ENCODE measurements at regions not wholly inside any gene's neighbourhood (a gene's known extent, or its start where the extent isn't known, plus 50 kb on each side); places are given as distances from the start of the nearest gene placed in this dataset.

DNA sequence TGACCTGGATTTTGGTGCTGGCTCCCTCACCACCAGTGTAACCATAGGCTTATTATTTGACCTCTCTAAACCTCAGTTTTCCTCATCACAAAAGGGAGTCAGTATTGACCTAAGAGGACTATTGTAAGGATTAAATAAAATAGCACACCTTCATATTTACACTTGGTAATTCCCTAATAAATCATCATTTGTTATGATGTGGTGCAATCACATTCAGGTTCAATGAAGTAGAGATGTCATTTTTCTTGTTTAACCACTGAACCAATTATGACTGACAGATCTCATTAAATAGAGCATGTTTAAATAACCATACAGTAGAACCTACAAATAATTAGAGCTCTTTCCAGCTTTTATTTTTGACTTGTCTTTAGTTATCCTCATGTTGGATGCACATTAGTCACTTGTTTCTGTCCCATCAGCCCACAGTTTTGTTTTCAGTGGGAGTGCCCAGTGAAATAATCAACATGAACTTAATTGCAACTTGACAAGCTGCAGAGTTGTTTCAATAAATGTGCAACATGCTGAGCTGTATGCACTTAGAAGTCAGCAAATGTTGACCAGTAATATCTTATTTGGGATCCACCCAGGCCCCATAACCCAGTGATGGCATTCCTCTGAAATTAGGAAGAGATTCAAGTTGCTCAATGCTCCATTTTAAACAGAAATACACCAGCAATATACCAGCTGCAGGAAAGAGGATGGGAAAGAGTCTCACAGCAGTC lies 451.7 kb upstream of the MARCKS start:
- no peak for DNase-seq (ENCODE audit: low read depth)
- TF ChIP-seq, protein P1, sequence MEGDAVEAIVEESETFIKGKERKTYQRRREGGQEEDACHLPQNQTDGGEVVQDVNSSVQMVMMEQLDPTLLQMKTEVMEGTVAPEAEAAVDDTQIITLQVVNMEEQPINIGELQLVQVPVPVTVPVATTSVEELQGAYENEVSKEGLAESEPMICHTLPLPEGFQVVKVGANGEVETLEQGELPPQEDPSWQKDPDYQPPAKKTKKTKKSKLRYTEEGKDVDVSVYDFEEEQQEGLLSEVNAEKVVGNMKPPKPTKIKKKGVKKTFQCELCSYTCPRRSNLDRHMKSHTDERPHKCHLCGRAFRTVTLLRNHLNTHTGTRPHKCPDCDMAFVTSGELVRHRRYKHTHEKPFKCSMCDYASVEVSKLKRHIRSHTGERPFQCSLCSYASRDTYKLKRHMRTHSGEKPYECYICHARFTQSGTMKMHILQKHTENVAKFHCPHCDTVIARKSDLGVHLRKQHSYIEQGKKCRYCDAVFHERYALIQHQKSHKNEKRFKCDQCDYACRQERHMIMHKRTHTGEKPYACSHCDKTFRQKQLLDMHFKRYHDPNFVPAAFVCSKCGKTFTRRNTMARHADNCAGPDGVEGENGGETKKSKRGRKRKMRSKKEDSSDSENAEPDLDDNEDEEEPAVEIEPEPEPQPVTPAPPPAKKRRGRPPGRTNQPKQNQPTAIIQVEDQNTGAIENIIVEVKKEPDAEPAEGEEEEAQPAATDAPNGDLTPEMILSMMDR (IDR thresholded peaks at IDR 0.05; ENCODE audit: low read length, missing control alignments): no peak
- H3K4me3 ChIP-seq (replicated peaks; ENCODE audit: low read depth, low read length): no peak overlapping the region

DNA sequence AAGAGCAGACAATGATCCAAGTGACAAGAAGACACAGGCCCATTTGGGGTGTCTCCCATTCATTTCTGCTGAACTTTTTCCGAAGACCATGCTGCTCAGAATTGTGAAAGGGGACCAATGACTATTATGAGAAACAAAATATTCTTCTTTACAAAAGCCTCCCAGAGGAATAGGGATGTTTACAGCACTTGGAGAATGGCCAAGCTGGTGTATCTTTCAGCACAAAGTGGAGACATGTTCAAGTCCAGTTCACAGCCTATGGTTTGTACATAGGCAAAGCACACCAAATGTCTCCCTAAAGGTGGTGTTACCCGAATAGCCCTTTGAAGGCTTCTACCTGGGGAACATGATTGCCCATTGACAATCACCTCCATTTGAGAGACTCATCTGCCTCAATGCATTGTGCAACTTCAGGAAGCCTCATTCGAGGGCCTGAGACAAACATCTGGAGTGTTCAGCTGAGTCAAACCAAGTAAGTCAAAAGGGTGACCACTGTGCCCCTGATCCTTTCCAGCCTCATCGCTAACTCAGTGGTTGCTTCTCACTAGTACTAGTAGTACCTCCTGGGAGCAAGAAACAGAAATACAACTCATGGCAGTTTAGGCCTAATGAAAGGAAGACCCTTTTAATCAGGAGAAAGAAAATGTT lies 451.0 kb upstream of the MARCKS start:
- TF ChIP-seq, protein P1 (IDR thresholded peaks at IDR 0.05; ENCODE audit: low read length, missing control alignments): no peak
- H3K4me3 ChIP-seq (replicated peaks; ENCODE audit: low read depth, low read length): no peak overlapping the region
- DNase-seq (ENCODE audit: low read depth): no peak

DNA sequence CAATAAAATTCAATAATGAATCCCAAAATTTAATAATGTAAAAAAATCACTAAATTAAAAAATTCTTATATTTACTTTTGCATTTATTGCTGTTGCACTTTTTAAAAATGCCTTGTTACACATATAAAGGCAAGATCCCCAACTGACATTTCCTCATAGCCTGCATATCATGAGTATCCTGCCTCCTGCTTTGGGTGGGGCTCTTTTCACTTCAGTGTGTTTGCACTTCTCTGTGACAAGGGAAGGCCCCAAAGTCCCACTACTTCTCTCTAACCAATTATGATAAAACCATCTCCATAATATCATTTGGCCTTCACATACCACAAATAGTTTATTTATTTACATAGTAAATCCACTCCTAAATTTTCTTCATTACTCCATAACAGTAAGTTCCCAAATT lies 446.1 kb upstream of the MARCKS start:
- no peak for DNase-seq (ENCODE audit: low read depth)
- H3K4me3 ChIP-seq (replicated peaks; ENCODE audit: low read depth, low read length): no peak overlapping the region
- TF ChIP-seq, protein P1 (IDR thresholded peaks at IDR 0.05; ENCODE audit: low read length, missing control alignments): no peak

GRCh38 chr6:113412589-113413357 lies 444.4 kb upstream of the MARCKS start:
- no peak for DNase-seq (ENCODE audit: low read depth)
- TF ChIP-seq, protein P1 (IDR thresholded peaks at IDR 0.05; ENCODE audit: low read length, missing control alignments): no peak
- no peak overlapping the region for H3K4me3 ChIP-seq (replicated peaks; ENCODE audit: low read depth, low read length)

DNA sequence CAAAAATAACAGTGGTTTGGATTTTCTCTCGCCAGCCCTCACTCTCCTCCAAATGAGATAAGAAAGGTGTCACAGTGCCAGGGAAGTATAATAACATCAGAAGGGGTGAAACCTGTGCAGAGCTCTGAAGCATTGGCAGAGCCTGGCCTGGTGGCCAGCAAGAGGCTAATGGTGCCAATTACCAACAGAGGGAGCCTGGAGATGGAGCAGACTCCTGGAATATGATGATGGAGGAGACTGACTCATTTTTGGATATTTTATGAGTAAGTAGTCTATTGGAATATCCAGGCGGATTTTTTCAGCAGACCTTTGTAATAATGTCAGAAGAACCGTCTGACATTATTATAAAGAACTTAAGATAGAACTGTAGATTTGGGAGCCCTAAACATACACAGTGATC lies 442.6 kb upstream of the MARCKS start:
- TF ChIP-seq, protein P1 (IDR thresholded peaks at IDR 0.05; ENCODE audit: low read length, missing control alignments): peak; percentile 81
- no peak overlapping the region for H3K4me3 ChIP-seq (replicated peaks; ENCODE audit: low read depth, low read length)
- peak; percentile 82 for DNase-seq (ENCODE audit: low read depth)

- no peak overlapping the region for H3K4me3 ChIP-seq (replicated peaks; ENCODE audit: low read depth, low read length)
- TF ChIP-seq, protein P1 (IDR thresholded peaks at IDR 0.05; ENCODE audit: low read length, missing control alignments): no peak
- no peak for DNase-seq (ENCODE audit: low read depth)
These were observed 441.0 kb upstream of the MARCKS start for GRCh38 chr6:113416170-113416569.
